Esophagus squamous epithelium (tissue), 4 donors: ENCODE measurements at regions not wholly inside any gene's neighbourhood (a gene's known extent, or its start where the extent isn't known, plus 50 kb on each side); places are given as distances from the start of the nearest gene placed in this dataset.

Source experiments
- CTCF ChIP-seq, 6 experiments: fragments of 450-650 bp in 4 of 6; fragments of 200-600 bp in 2 of 6; sonication (generic) in 2 of 6; IDR thresholded peaks; one replicate each; pipeline ENCODE4 v1.5.1; 2016 to 2019; ENCODE audit warnings: antibody characterized with exemption in 6 of 6, mild to moderate bottlenecking in 4 of 6, moderate library complexity in 4 of 6
- POLR2A ChIP-seq, 4 donors: fragments of 450-650 bp; IDR thresholded peaks; one replicate each; pipeline ENCODE4 v1.6.1; 2017; ENCODE audit warnings: antibody characterized with exemption in 4 of 4, mild to moderate bottlenecking in 4 of 4, moderate library complexity in 3 of 4

GRCh38 chr9:75798505-75798904 lies 92.0 kb upstream of the PCSK5 start:
- TF ChIP-seq CTCF (IDR thresholded peaks at IDR 0.05) (no peak), POLR2A (IDR thresholded peaks at IDR 0.05) (no peak)
